ENCODE measurements at regions not wholly inside any gene's neighbourhood (a gene's known extent, or its start where the extent isn't known, plus 50 kb on each side); places are given as distances from the start of the nearest gene placed in this dataset.

DNA sequence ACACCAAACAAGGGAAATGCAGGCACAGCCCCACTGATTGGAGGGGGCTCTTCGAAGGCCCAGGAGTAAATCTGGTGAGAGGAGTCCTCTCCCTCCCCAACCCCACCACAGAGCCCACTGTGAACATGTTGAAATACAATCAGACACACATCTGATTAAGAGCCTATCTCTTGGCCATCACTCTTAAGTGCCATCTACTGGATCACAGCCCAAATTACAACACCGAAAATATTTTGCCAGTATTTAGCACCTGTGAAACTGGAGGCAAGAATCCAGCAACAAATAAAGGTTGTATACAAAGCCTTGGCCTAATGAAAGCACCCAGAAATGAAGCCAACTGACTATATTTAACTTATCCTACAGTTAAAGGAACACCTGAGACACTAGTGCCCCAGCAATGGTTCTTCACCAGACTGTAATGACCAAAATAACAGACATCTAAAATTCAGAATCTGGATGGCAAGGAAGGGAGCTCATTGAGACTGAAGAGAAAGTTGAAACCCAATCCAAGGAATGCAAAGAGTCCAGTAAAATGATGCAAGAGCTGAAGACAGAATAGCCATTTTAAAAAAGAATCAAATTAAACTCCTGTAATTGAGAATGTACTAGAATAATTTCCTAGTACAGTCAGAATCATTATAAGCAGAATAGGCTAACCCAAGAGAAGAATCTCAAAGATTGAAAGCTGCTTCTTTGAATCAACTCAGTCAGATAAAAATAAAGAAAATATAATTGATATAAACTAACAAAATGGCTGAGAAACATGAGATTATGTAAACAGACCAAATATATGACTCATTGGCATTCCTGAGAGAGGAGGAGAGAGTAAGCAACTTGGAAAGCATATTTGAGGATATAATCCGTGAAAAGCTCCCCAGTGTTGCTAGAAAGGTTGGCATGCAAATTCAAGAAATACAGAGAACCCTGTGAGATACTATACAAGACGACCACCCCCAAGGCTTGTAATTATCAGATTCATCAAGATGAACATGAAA, 1117.0 kb downstream of the FLRT2 start:
- TF ChIP-seq, protein P1, sequence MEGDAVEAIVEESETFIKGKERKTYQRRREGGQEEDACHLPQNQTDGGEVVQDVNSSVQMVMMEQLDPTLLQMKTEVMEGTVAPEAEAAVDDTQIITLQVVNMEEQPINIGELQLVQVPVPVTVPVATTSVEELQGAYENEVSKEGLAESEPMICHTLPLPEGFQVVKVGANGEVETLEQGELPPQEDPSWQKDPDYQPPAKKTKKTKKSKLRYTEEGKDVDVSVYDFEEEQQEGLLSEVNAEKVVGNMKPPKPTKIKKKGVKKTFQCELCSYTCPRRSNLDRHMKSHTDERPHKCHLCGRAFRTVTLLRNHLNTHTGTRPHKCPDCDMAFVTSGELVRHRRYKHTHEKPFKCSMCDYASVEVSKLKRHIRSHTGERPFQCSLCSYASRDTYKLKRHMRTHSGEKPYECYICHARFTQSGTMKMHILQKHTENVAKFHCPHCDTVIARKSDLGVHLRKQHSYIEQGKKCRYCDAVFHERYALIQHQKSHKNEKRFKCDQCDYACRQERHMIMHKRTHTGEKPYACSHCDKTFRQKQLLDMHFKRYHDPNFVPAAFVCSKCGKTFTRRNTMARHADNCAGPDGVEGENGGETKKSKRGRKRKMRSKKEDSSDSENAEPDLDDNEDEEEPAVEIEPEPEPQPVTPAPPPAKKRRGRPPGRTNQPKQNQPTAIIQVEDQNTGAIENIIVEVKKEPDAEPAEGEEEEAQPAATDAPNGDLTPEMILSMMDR (IDR thresholded peaks at IDR 0.05; ENCODE audit: low read depth, low read length, poor library complexity, severe bottlenecking) = peak; percentile 43
- TF ChIP-seq EZH2phosphoT487 (IDR thresholded peaks at IDR 0.05; ENCODE audit: borderline replicate concordance, low read length) = no peak
- Histone ChIP-seq H3K27me3 (ENCODE audit: control insufficient read depth, low read length) (no peaks in the 10 kb centered on the region), H3K36me3 (ENCODE audit: control insufficient read depth, low read length) (no peaks in the 10 kb centered on the region), H3K79me2 (ENCODE audit: control insufficient read depth, low read length) (no peaks in the 10 kb centered on the region), H4K20me1 (ENCODE audit: control insufficient read depth, insufficient read depth, low read depth, low read length) (no peaks in the 10 kb centered on the region), H3K27ac (ENCODE audit: low read depth, low read length) (no peak overlapping the region), H3K4me3 (ENCODE audit: low read length) (no peak overlapping the region), H3K9me3 (ENCODE audit: control insufficient read depth, insufficient read depth, low read length) (no peaks in the 10 kb centered on the region), H3K9me2 (replicated peaks; ENCODE audit: control insufficient read depth, low read length) (no peaks in the 10 kb centered on the region), H3K4me2 (ENCODE audit: low read length) (no peak overlapping the region), H3K4me1 (ENCODE audit: control insufficient read depth, low read length) (no peaks in the 10 kb centered on the region), H3F3A (ENCODE audit: control insufficient read depth, insufficient read depth) (no peaks in the 10 kb centered on the region)

DNA sequence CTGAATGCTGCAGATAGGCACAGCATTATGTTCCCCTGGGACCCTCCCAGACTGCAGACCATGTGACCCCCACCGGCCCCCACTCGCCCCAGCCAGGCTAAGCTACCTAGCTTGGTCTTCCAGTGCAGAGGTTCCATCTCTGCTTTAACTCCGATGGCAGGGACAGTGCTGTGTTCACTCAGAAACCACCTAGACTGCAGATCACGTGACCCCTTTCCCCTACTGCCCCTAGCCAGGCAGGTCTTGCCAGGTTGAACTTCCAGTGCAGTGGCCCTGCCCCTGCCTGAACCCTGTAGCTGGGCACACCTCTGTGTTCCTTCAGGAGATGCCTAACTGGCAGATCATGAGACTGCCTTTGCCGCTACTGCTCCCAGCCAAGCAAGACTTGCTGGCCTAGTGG, 1116.2 kb downstream of the FLRT2 start:
- Histone ChIP-seq H3F3A (ENCODE audit: control insufficient read depth, insufficient read depth) (no peaks in the 10 kb centered on the region), H3K9me2 (replicated peaks; ENCODE audit: control insufficient read depth, low read length) (no peaks in the 10 kb centered on the region), H3K4me2 (ENCODE audit: low read length) (no peak overlapping the region), H3K9me3 (ENCODE audit: control insufficient read depth, insufficient read depth, low read length) (no peaks in the 10 kb centered on the region), H3K27ac (ENCODE audit: low read depth, low read length) (no peak overlapping the region), H3K4me3 (ENCODE audit: low read length) (no peak overlapping the region), H3K27me3 (ENCODE audit: control insufficient read depth, low read length) (no peaks in the 10 kb centered on the region), H4K20me1 (ENCODE audit: control insufficient read depth, insufficient read depth, low read depth, low read length) (no peaks in the 10 kb centered on the region), H3K79me2 (ENCODE audit: control insufficient read depth, low read length) (no peaks in the 10 kb centered on the region), H3K4me1 (ENCODE audit: control insufficient read depth, low read length) (no peaks in the 10 kb centered on the region), H3K36me3 (ENCODE audit: control insufficient read depth, low read length) (no peaks in the 10 kb centered on the region)
- TF ChIP-seq EZH2phosphoT487 (IDR thresholded peaks at IDR 0.05; ENCODE audit: borderline replicate concordance, low read length) = no peak

DNA sequence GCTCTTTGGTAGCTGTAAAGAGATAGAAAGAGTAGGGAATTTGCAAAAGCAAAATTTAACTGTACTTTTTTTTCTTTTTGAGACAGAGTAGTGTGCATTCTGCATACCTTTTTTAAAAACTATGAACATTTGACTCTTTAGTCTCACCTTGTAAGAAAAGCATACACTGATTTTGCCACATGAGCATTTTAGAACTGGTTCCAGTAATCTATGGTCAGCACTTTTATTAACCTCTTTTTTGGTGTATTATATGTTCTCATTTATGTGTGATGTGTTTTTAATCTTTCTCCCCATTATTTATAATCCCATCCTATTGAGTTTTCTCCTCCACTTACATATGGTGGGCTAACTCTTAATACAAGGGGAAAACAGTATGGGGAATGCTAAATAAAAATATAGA, 1111.4 kb downstream of the FLRT2 start:
- no peaks in the 10 kb centered on the region for H3K9me2 ChIP-seq (replicated peaks; ENCODE audit: control insufficient read depth, low read length)
- H3K4me2 ChIP-seq (ENCODE audit: low read length) = no peak overlapping the region
- no peaks in the 10 kb centered on the region for H3K79me2 ChIP-seq (ENCODE audit: control insufficient read depth, low read length)
- no peak overlapping the region for H3K27ac ChIP-seq (ENCODE audit: low read depth, low read length)
- H3K36me3 ChIP-seq (ENCODE audit: control insufficient read depth, low read length) = no peaks in the 10 kb centered on the region
- H3K4me1 ChIP-seq (ENCODE audit: control insufficient read depth, low read length) = no peaks in the 10 kb centered on the region
- no peak for TF ChIP-seq EZH2phosphoT487 (IDR thresholded peaks at IDR 0.05; ENCODE audit: borderline replicate concordance, low read length)
- H3K27me3 ChIP-seq (ENCODE audit: control insufficient read depth, low read length) = no peaks in the 10 kb centered on the region
- no peaks in the 10 kb centered on the region for H3F3A ChIP-seq (ENCODE audit: control insufficient read depth, insufficient read depth)
- no peak overlapping the region for H3K4me3 ChIP-seq (ENCODE audit: low read length)
- no peaks in the 10 kb centered on the region for H3K9me3 ChIP-seq (ENCODE audit: control insufficient read depth, insufficient read depth, low read length)
- H4K20me1 ChIP-seq (ENCODE audit: control insufficient read depth, insufficient read depth, low read depth, low read length) = no peaks in the 10 kb centered on the region

DNA sequence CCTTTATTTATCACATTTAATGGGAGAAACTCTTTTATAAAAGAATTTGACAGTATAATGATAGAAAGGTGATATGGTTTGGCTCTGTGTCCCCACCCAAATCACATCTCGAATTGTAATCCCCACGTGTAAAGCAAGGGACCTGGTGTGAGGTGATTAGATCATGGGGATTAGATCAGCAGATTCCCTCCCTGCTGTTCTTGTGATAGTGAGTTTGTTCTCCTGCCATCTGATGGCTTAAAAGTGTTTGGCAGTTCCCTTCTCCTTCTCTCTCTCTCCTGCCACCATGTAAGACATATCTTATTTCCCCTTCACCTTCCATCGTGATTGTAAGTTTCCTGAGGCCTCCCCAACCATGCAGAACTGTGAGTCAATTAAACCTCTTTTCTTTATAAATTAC, 1110.3 kb downstream of the FLRT2 start:
- Histone ChIP-seq H3K27me3 (ENCODE audit: control insufficient read depth, low read length) (no peaks in the 10 kb centered on the region), H3K79me2 (ENCODE audit: control insufficient read depth, low read length) (no peaks in the 10 kb centered on the region), H3K9me2 (replicated peaks; ENCODE audit: control insufficient read depth, low read length) (no peaks in the 10 kb centered on the region), H3K4me1 (ENCODE audit: control insufficient read depth, low read length) (no peaks in the 10 kb centered on the region), H3K4me3 (ENCODE audit: low read length) (no peak overlapping the region), H3K36me3 (ENCODE audit: control insufficient read depth, low read length) (no peaks in the 10 kb centered on the region), H3K4me2 (ENCODE audit: low read length) (no peak overlapping the region), H3K9me3 (ENCODE audit: control insufficient read depth, insufficient read depth, low read length) (no peaks in the 10 kb centered on the region), H3F3A (ENCODE audit: control insufficient read depth, insufficient read depth) (no peaks in the 10 kb centered on the region), H4K20me1 (ENCODE audit: control insufficient read depth, insufficient read depth, low read depth, low read length) (no peaks in the 10 kb centered on the region), H3K27ac (ENCODE audit: low read depth, low read length) (no peak overlapping the region)
- TF ChIP-seq, protein P1 (IDR thresholded peaks at IDR 0.05; ENCODE audit: low read depth, low read length, poor library complexity, severe bottlenecking) = no peak
- TF ChIP-seq EZH2phosphoT487 (IDR thresholded peaks at IDR 0.05; ENCODE audit: borderline replicate concordance, low read length) = no peak
